DMS 273 (cell line): ENCODE measurements at regions not wholly inside any gene's neighbourhood (a gene's known extent, or its start where the extent isn't known, plus 50 kb on each side); places are given as distances from the start of the nearest gene placed in this dataset.

ENCODE experiments used
- DNase-seq: peaks from one replicate; lab custom pipeline; 2025; ENCODE audit not compliant: unreplicated experiment; lab: John Stamatoyannopoulos, UW

DNA sequence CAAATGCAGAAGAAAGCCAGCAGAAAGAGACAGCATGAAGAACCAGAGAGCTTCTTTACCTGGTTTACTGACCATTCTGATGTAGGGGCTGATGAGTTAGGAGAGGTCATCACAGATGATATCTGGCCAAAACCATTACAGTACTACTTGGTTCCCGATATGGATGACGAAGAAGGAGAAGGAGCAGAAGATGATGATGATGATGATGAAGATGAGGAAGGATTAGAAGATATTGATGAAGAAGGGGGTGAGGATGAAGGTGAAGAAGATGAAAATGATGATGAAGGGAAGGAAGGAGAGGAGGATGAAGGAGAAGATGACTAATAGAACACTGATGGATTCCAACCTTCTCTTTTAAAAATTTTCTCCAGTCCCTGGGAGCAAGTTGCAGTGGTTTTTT is 178.2 kb upstream of the CRY1 start:
- DNase-seq = no peak

DNA sequence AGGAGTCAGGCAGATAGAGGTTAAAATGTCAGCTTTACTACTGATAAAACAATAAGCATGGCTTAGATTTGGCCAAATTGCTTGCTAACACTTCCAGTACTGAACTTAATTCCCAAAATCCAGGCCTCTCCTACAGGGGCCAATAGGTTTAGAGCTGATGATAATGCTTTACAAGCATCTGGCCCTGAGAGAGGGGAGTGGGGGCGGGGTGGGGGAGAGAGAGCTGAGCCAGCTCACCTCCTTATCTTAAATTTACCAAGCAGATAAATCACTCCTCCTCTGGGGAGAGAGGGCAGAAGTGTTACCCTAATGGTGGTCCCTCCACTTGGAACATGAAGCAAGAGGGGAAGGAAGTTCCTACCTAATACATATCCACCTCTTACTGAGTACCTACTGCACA is 182.2 kb upstream of the CRY1 start:
- DNase-seq = no peak

DNA sequence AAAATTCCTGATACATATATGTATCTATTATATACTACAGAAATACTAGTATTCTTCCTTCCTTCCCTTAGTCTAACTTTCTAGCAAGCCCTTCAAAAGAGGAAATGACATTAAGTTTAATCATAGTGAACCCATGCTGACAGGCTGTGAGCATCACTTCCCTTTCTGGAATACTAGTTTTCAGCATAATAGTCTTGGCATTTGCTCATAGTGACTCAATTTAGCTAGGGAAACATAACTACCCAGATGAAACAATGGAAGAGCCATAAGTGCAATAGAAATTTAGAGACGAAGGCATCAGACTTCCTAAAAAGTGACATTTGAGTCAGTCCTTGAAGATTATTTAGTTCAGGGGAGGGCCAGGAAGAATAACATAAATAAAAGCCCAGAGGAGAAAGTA is 184.5 kb upstream of the CRY1 start:
- no peak for DNase-seq

DNA sequence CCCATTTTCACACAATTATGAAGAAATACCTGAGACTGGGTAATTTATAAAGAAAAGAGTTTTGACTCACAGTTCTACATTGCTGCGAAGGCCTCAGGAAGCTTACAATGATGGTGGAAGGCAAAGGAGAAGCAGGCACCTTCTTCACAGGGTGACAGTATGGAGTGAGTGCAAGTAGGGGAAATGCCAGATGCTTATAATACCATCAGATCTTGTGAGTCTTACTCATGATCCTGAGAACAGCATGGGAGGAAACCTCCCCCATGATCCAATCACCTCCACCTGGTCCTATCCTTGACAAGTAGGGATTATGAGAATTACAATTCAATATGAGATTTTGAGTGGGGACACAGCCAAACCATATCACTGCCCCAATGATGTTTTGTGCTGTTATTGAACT is 189.3 kb upstream of the CRY1 start:
- no peak for DNase-seq

DNA sequence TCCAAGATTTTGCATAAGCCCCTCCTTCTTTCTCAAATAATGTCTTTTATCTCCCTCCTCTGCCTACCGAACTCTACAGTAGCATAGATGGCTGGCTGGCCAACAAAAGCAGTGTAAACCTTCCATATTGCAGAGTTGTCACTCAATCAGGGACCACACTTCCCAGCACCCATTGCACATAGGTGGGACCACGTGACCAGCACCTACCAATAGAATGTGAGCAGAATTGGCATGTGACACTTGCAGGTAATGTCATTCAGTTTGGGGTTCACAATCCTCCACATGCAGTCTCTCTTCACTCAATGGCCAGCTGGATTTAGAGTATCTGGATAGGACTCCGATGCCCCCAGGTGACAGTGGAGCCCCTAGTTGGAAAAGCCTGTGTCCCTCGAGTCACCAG is 190.3 kb upstream of the CRY1 start:
- no peak for DNase-seq

DNA sequence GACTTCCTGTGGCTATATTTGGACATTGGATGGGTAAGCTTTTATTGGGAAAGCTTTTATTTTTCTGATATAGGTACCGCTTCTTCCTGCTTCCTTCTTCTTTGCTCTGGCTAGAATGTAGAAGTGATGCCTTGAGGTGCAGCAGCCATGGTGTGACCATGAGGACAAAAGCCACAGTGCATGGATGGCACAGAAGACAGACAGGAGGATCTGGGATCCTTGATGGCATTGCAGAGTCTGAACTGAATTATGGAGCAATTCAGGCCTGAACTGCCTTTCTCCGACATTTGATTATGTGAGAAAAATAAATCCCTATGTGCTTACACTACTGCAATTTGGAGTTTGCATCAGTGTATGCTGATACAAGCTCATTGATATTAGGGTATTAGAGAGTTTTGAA is 191.3 kb upstream of the CRY1 start:
- DNase-seq = no peak

DNA sequence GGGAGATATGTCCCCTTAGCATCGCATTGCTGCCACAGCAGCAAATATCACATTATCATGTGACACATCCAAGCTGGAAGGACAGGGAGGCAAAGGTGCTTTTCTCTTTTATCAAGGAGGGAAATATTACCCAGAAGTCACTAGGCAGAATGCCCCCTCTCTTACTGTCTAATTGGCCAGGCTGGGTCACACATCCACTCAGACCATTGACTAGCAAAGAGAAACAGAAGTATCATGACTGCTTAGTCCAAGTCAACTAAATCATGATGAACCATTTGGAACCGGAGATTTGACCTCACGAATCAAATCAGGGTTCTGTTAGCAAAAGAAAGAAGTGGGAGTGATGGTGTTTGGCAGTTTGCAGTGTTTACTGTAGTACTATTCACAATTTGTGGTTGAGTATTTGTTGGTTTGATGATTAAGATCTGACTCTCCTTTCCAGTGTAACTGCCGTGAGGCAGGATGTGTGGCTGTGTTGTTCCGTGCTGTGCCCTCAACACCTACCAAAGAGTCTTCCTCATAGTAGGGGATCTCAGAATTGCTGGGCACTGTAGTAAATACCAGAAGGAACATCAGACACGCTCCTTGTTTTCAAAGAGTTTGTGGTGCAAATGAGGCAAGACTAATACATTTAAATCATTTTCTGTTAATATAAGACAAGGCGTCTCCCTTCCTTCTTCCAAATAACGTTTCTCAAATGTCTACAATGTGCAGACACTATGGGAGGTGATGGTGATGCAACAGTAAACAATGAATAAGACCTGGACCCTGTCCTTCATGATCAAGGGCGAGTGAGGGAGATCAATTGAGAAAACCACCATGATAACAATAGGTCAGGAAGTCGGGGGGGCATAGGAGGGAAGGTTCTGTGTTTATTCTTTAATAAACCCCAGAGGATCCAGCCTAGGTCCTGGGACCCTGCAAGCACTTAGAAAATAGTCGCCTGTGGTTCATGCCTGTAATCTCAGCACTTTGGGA is 194.4 kb upstream of the CRY1 start:
- no peak for DNase-seq

DNA sequence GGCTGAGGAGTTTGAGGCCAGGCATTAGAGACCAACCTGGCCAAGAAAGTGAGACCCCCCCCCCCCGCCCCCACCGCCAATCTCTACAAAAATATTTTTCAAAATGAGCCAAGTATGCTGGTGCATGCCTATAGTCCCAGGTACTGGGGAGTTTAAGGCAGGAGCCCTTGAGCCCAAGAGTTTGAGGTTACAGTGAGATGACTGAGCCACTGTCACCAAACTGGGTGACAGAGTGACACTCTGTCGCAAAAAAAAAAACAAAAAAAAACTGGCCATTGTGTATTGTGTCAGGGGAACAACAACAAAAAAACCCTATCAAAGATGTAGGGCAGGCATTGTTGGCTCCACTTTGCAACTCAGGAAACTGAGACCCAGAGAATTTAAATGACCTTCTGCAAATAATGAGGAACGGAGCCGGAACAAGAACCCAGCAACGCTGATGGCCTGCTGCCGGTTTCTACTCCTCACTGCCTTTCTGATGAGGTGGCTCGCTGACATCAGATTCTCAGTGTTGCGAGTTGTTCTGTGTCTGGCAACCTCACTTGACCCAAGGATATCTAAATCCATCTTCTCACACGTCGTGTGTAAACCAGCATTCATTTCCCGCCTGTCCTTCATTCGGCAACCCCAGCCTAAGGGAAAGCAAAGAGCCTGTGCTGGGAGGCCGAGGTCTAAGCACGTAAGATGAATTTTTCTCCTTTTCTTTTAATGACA is 195.2 kb upstream of the CRY1 start:
- DNase-seq = no peak

DNA sequence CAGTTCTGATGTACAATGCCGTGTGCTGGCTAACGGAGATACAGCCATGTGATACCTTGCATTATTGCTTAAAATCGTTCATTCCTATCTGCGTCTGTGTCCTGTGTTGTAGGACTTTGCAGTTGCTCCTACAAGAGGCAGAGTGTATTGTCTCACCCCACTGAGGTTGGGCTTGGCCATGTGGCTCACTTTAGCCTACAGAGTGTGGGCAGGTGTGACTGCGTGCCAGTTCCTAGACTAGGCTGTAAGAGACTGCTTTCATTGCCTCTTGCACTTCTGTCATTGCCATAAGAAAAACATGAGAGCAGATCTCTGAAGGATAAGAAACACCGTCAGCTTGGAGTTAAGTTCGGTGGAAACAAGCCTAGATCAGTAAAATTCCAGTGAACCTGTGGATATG is 197.7 kb upstream of the CRY1 start:
- DNase-seq = no peak

DNA sequence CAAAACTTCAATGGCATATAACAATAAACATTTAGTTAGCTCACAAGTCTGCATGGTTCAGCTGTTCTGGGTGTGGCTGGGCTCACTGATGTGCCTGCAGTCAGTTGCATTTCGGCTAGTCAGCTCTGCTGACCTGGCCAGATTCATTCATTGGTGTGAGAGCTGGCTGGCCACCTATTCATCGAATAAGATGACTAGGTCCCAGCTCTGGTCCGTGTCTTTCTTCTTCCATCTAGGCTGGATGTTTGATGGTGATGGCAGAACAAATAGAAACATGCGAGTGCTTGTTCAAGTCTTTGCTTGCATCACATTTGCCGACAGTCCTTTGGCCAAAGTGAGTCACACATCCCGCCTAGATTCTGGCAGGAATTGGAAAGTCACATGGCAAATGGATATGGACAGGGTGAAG is 203.3 kb upstream of the CRY1 start:
- no peak for DNase-seq

DNA sequence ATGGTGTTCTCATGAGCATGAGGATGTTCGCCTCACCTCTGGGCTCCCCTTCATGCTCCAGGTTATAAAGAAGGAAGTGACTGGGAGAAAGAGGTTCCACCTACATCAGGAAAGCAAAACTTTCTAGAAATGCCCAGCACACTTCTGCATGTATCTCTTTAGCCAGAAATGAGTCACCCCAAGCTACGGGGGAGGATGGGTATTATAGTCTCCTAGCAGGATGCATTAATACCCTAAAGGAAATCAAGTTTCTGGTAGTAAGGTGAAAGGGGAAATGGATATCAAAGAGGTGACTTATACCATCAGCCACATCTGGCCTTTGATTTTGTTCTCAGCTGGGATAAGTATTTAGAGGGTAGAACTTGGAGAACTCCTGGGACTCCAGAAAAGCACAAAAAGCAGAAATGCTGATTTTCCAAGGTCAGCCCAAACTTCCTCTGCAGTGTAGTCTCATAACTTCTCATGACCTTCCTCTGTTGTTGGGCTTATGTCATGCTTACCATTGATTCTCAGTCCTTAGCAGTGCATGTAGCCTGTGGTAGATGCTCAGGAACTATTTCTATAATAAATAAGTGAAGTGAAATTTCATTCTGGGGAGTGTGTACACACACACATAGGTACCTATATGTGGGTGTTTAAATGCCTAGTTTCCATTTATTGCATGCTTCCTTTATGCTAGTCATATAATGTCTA is 209.4 kb upstream of the CRY1 start:
- DNase-seq = no peak

DNA sequence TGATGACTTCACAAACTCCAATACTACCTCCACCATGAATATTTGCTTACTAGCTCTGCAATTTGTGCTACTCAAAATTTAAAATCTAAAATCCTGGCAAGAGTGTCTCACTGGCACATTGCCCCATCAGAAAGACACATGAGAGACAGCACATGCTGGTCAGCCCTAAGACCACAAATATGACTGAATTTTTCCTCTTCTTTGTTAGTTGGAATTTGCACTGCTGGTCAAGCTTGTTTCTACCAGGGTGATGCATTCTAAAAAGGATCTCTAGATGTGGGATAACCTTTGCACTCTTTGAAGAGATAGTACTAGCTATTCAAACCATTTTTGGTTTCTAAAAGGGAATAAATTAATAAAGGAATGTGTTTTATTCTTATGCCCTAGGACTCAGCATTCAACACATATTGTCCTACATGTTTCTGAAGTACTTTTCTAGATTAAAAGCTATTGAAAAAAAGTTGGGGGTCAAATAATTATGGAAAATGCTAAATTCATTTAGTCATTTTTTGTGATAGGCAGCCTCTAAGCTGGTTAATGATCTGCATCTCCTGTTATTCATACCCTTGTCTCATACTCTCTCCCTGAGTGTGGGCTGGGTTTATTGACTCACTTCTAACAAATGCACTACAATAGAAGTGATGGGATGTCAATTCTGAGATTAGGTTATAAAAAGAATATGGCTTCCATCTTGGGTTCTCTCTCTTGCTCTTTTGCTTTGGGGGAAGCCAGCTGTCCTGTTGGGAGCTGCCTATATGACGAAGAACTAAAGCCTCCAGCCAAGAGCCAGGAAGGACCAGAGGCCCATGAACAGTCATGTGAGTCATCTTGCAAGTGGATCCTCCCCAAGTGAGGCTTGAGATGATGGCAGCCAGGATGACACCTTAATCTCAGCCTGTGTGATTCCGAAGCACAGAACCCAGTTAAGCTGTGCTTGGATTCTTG is 211.5 kb upstream of the CRY1 start:
- DNase-seq = no peak

DNA sequence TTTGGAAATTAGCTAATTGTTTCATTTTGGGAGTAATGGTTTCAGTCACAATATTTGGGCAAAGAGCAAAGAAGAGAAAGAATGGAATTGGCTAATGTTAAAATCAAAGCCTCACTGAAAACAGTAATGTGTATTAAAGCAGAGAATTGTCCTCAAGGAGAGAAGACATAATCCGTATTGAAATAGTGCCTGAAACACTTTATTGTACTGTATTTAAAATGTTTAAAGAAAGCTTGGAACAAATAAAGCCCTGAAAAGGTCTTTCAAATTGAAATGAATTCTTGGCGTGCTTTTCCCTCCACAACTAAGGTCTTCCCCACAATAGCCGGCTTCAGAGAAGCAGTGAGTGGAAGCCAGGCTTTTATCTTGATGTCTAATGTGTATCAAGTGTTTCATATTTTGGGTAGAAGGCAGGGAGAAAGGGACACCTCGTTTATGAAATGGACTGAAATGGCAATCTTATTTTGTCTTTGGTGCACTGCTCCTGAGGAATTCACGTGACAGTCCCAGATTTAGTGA is 212.9 kb upstream of the CRY1 start:
- DNase-seq = no peak

DNA sequence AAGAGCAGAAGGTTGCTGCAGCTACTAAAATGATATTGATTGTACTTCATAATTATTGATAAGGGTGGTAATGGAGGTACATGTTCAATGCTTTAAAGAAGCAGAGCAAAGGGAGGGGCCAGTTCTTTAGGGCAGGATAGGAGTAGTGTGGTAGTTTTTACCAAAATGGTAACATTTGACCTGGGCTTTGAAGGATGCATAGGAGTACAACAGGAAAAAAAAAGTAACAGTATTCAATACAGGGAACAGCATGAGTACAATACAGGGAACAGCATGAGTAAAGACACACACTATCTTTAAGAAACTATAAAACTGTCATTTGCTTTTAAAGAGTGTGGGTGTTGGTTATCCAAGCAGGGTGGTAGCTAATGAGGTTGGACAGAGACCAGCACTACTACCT is 215.0 kb upstream of the CRY1 start:
- DNase-seq = no peak

DNA sequence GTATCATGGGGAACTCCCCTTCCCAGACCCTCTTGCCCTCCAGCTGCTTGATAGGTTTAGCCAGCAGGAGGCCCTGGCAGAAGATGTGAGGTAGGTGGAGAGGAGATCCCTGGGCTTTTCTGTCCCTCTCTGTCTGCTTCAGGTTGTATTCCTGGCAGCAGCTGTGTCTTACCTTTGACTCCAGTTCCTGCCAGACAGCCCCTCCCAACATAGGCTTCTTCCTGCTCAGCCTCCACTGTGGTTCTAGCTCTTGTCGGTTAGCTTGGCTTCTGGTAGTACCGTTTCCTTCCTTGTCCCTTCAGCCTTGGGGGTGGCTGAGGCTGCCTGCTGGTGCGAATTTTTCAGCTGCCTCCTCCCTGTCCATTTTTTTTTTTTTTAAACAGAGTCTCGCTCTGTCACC is 215.7 kb upstream of the CRY1 start:
- DNase-seq = no peak

DNA sequence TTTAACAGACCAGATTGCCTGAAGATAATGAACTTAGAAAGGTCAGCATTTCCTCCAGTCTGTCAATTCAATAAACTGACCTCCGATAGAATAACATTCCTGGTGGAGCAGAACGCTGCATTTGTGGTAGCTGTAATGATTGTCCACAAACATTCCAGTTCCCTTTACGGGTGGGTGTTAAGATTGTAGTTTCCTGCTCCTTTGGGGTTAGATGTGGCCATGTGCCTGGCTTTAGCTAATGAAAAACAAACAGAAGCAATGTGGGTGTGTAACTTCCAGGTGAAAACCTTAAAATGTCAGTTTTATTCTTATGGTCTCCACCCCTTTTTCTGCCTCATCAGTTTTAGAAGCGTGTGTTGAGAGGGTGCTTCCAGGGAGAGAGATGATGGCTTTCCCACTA is 217.3 kb upstream of the CRY1 start:
- DNase-seq = no peak

DNA sequence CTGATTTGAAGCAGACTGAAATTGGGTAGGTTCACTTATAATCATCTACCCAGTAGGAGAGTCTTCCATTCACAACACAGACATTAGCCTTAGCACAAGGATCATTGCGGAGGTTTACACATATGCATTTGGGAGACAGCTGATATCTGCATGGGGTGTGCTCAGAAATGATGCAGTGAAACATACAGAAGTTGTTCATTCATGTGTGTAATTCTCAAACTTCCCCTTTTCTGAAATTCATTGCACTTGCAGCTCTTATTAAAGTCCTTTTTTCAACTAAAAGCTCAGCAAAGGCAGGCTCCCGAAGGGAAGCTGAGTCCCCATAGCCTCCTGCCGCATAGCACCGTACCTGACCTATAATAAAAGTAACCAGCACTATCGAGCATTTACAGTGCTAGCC is 218.3 kb upstream of the CRY1 start:
- no peak for DNase-seq

DNA sequence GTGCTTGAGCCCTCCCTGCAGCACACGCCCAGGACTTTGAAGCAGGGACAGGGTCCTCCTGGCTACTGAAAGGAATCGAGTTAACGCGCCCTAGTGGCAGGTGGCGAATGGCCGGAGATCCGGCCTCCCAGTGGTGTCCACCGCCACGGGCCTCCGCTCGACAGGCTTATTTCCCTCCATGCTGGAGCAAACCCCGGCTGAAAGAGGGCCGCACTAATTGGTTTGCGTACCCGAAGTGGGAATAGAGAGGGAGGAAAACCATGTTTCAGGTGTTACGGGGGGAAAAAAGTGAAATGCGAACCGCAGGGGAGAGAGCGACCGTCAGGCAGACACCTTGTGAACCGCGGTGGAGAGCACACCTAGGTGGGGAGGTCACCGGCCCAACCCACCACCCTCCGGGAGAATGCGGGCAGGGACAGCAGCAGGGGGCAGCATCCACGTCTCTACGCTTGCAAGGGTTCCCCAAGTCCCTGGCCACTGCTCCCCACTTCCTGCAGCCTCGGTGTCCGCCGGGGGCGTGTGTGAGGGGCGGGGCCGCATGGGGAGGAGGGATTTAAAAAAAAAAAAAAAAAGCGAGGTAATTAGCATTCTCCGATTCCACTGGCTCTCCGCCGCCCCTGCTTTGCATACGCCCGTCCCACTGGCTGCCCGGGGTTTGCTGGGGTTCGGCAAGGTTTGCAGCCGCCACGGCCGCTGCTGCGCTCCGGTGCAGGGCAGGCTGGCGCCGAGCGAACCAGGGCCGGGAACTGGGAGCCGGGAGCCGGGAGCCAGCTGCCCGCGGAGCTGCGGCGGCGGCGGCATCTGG is 224.6 kb upstream of the CRY1 start:
- peak; percentile 92 for DNase-seq

DNA sequence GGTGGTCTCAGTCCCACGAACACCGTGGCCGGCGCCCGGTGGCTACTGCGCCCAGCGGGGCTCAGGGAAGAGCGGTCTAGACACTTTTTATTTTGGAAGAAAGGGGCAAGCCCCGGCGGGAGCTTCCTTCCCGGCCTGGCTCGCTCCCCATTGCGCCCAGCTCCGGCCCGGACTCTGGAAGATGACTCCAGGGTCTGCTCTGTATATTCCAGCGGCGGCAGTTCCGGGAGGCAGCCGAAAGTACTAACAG is 225.1 kb upstream of the CRY1 start:
- DNase-seq = no peak
